ENCODE measurements at regions not wholly inside any gene's neighbourhood (a gene's known extent, or its start where the extent isn't known, plus 50 kb on each side); places are given as distances from the start of the nearest gene placed in this dataset.

GRCh38 chr5:61768692-61769281 is 436.7 kb downstream of the ZSWIM6 start:
- TF ChIP-seq MYC (IDR thresholded peaks at IDR 0.05; ENCODE audit: low read depth, low read length), result no peak
- no peak for TF ChIP-seq JUN (IDR thresholded peaks at IDR 0.05; ENCODE audit: borderline replicate concordance, insufficient read depth, insufficient read length, low read depth)
- TF ChIP-seq CTCF (IDR thresholded peaks at IDR 0.05; ENCODE audit: extremely low read depth in 1 of 2, insufficient read depth in 1 of 2, low read depth in 1 of 2, low read length in 2 of 2), result peak; percentile 58 to 65
- no peak for TF ChIP-seq GATA2 (IDR thresholded peaks at IDR 0.05; ENCODE audit: insufficient read depth, insufficient read length, low read depth, low read length)
- Histone ChIP-seq H3K79me2 (ENCODE audit: control insufficient read depth, insufficient read depth, low read length) (no peaks in the 10 kb centered on the region), H3K9me3 (replicated peaks; ENCODE audit: control insufficient read depth, insufficient read depth, low read length) (no peaks in the 10 kb centered on the region), H3K4me2 (ENCODE audit: insufficient read depth, low read length) (no peak overlapping the region), H3K4me3 (replicated peaks in 1 of 3; ENCODE audit: insufficient read depth in 1 of 3, low read depth in 1 of 3, low read length in 3 of 3) (no peak overlapping the region), H3K9me1 (replicated peaks; ENCODE audit: control insufficient read depth, extremely low read depth, insufficient read depth, low read length) (no peaks in the 10 kb centered on the region), H3K9ac (replicated peaks; ENCODE audit: extremely low read depth, insufficient read depth, low read length) (no peak overlapping the region), H3K27ac (ENCODE audit: insufficient read depth, low read depth, low read length) (no peak overlapping the region), H4K20me1 (replicated peaks; ENCODE audit: control insufficient read depth, extremely low read depth, insufficient read depth, low read length) (no peaks in the 10 kb centered on the region), H2AFZ (ENCODE audit: low read depth, low read length) (no peak overlapping the region), H3K27me3 (ENCODE audit: control insufficient read depth in 2 of 2, insufficient read depth in 2 of 2, low read length in 2 of 2) (no peaks in the 10 kb centered on the region), H3K4me1 (ENCODE audit: control insufficient read depth, extremely low read depth, insufficient read depth, low read length) (no peaks in the 10 kb centered on the region), H3K36me3 (ENCODE audit: control insufficient read depth in 2 of 2, extremely low read depth in 1 of 2, insufficient read depth in 2 of 2, low read length in 2 of 2) (no peaks in the 10 kb centered on the region)
- peak; percentile 3 for DNase-seq (ENCODE audit: low read depth, low spot score)
- ChIA-PET CTCF (interaction anchor here (0.6 to 1.3 kb wide), 3 partner anchors 49 to 810 kb away, joined by 3 to 5 read pairs (median 3); no protein-coding TSS in a partner anchor), POLR2A (no interaction called here)
- dilution Hi-C loops (cut with MboI; ENCODE audit: extremely low pct_ligation_motif_present, low sequenced_read_pairs) (no loop called here), intact Hi-C loops (cut with micrococcal nuclease) (no loop called here)
- no peak for FAIRE-seq
- BruUV-seq (replicated peaks), result no TSS peak

GRCh38 chr5:61771062-61771461 is 439.0 kb downstream of the ZSWIM6 start:
- BruUV-seq (replicated peaks), result no TSS peak
- no peaks in the 10 kb centered on the region for H3K36me3 ChIP-seq (ENCODE audit: control insufficient read depth in 2 of 2, extremely low read depth in 1 of 2, insufficient read depth in 2 of 2, low read length in 2 of 2)
- TF ChIP-seq CTCF (IDR thresholded peaks at IDR 0.05; ENCODE audit: extremely low read depth in 1 of 2, insufficient read depth in 1 of 2, low read depth in 1 of 2, low read length in 2 of 2), result no peak
- TF ChIP-seq GATA2 (IDR thresholded peaks at IDR 0.05; ENCODE audit: insufficient read depth, insufficient read length, low read depth, low read length), result no peak
- TF ChIP-seq, protein P1, sequence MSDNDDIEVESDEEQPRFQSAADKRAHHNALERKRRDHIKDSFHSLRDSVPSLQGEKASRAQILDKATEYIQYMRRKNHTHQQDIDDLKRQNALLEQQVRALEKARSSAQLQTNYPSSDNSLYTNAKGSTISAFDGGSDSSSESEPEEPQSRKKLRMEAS (IDR thresholded peaks at IDR 0.05; ENCODE audit: insufficient read depth, insufficient read length), result no peak
- peaks cover 0 to 3% of the 10 kb centered on the region in 2 experiments for H3K27me3 ChIP-seq (ENCODE audit: control insufficient read depth in 2 of 2, insufficient read depth in 2 of 2, low read length in 2 of 2)
- FAIRE-seq, result no peak
- no peak overlapping the region for H3K27ac ChIP-seq (ENCODE audit: insufficient read depth, low read depth, low read length)
- intact Hi-C loops (cut with micrococcal nuclease) (no loop called here), dilution Hi-C loops (cut with MboI; ENCODE audit: extremely low pct_ligation_motif_present, low sequenced_read_pairs) (no loop called here)
- H2AFZ ChIP-seq (ENCODE audit: low read depth, low read length), result no peak overlapping the region
- H3K4me2 ChIP-seq (ENCODE audit: insufficient read depth, low read length), result no peak overlapping the region
- DNase-seq (ENCODE audit: low read depth, low spot score), result no peak
- no peaks in the 10 kb centered on the region for H3K9me1 ChIP-seq (replicated peaks; ENCODE audit: control insufficient read depth, extremely low read depth, insufficient read depth, low read length)
- ChIA-PET CTCF (no interaction called here), POLR2A (no interaction called here)
- no peak overlapping the region for H3K9ac ChIP-seq (replicated peaks; ENCODE audit: extremely low read depth, insufficient read depth, low read length)
- H3K9me3 ChIP-seq (replicated peaks; ENCODE audit: control insufficient read depth, insufficient read depth, low read length), result no peaks in the 10 kb centered on the region
- H3K79me2 ChIP-seq (ENCODE audit: control insufficient read depth, insufficient read depth, low read length), result no peaks in the 10 kb centered on the region
- no peak overlapping the region for H3K4me3 ChIP-seq (replicated peaks in 1 of 3; ENCODE audit: insufficient read depth in 1 of 3, low read depth in 1 of 3, low read length in 3 of 3)
- H3K4me1 ChIP-seq (ENCODE audit: control insufficient read depth, extremely low read depth, insufficient read depth, low read length), result no peaks in the 10 kb centered on the region
- no peaks in the 10 kb centered on the region for H4K20me1 ChIP-seq (replicated peaks; ENCODE audit: control insufficient read depth, extremely low read depth, insufficient read depth, low read length)
